IMR-90 (cell line): ENCODE measurements at regions not wholly inside any gene's neighbourhood (a gene's known extent, or its start where the extent isn't known, plus 50 kb on each side); places are given as distances from the start of the nearest gene placed in this dataset.

Source experiments
- ATAC-seq: fragments of 200-7000 bp; cut with Tn5 transposase; 2 replicates; pipeline ENCODE4 v1.9.1; 2020; ENCODE audit warnings: low read depth, mild to moderate bottlenecking, moderate library complexity
- BruUV-seq: library from RNA; stranded (reverse); fragments of 400-500 nt; replicated peaks from 2 replicates; lab custom pipeline; 2021; lab: Mats Ljungman, UMichigan
- CTCF ChIA-PET: fragments of 300-600 bp; formaldehyde crosslinking; extraction: SDS; loops from one replicate; lab custom pipeline; 2021; ENCODE audit warnings: antibody characterized with exemption; lab: Yijun Ruan, JAX
- POLR2A ChIA-PET: fragments of 300-600 bp; sonication (Branson Sonifier 250); formaldehyde crosslinking; loops from one replicate; lab custom pipeline; 2022; ENCODE audit warnings: antibody characterized with exemption; ENCODE audit not compliant: unreplicated experiment; lab: Charles Lee
- DNase-seq: peaks from one replicate; pipeline ENCODE4 v3.0.0; 2013
- H2AFZ ChIP-seq: replicated peaks from 2 replicates; pipeline ENCODE3; 2013; ENCODE audit warnings: low read length, mild to moderate bottlenecking; ENCODE audit not compliant: poor library complexity
- H2AK5ac ChIP-seq: 2 replicates; pipeline ENCODE4 v1.6.1; 2013; ENCODE audit warnings: low read depth, low read length, inconsistent platforms
- H2AK9ac ChIP-seq: replicated peaks from 2 replicates; pipeline ENCODE3; 2013; ENCODE audit warnings: mild to moderate bottlenecking, low read depth, low read length, moderate library complexity; ENCODE audit not compliant: poor library complexity
- H2BK120ac ChIP-seq: 2 replicates; pipeline ENCODE4 v1.6.1; 2013; ENCODE audit warnings: low read depth, low read length, inconsistent platforms
- H2BK15ac ChIP-seq: 3 replicates; pipeline ENCODE4 v1.6.1; 2013; ENCODE audit warnings: low read depth, low read length, inconsistent platforms
- H2BK20ac ChIP-seq: 2 replicates; pipeline ENCODE4 v1.6.1; 2013; ENCODE audit warnings: low read depth, mild to moderate bottlenecking, inconsistent platforms, low read length, moderate library complexity
- H2BK5ac ChIP-seq: 2 replicates; pipeline ENCODE4 v1.6.1; 2013; ENCODE audit warnings: mild to moderate bottlenecking, low read depth, low read length, inconsistent platforms; ENCODE audit not compliant: poor library complexity, severe bottlenecking
- H3K14ac ChIP-seq: replicated peaks from 2 replicates; pipeline ENCODE4 v1.6.1; 2013; ENCODE audit warnings: low read depth, low read length, inconsistent platforms
- H3K18ac ChIP-seq: 2 replicates; pipeline ENCODE4 v1.6.1; 2013; ENCODE audit warnings: low read depth, low read length, control low read depth
- H3K23ac ChIP-seq: 2 replicates; pipeline ENCODE4 v1.6.1; 2013; ENCODE audit warnings: low read depth, low read length, inconsistent platforms
- H3K27ac ChIP-seq: 2 replicates; pipeline ENCODE4 v1.5.1; 2013; ENCODE audit warnings: mild to moderate bottlenecking, control low read depth, low read length; ENCODE audit not compliant: insufficient read depth
- H3K27me3 ChIP-seq: 2 replicates; pipeline ENCODE4 v1.6.1; 2013; ENCODE audit warnings: low read length; ENCODE audit not compliant: control insufficient read depth, insufficient read depth
- H3K36me3 ChIP-seq: 2 replicates; pipeline ENCODE4 v1.6.1; 2013; ENCODE audit warnings: low read length, mixed read lengths; ENCODE audit not compliant: control insufficient read depth, insufficient read depth
- H3K4ac ChIP-seq: 2 replicates; pipeline ENCODE4 v1.6.1; 2013; ENCODE audit warnings: low read depth, low read length, inconsistent platforms
- H3K4me1 ChIP-seq: 2 replicates; pipeline ENCODE4 v1.6.1; 2013; ENCODE audit warnings: low read length, mixed read lengths; ENCODE audit not compliant: control insufficient read depth, insufficient read depth
- H3K4me2 ChIP-seq: 2 replicates; pipeline ENCODE4 v1.6.1; 2013; ENCODE audit warnings: low read depth, mild to moderate bottlenecking, control low read depth, low read length, moderate library complexity
- H3K4me3 ChIP-seq: 2 replicates; pipeline ENCODE4 v1.5.1; 2013; ENCODE audit warnings: low read depth, mild to moderate bottlenecking, control low read depth, low read length, moderate library complexity; ENCODE audit not compliant: insufficient read depth
- H3K56ac ChIP-seq: 2 replicates; pipeline ENCODE4 v1.6.1; 2013; ENCODE audit warnings: low read length, inconsistent platforms; ENCODE audit not compliant: insufficient read depth; ENCODE audit errors: extremely low read depth
- H3K79me1 ChIP-seq, 2 experiments: 2 replicates each; pipeline ENCODE4 v1.6.1; 2013; ENCODE audit warnings: low read length in 2 of 2, inconsistent platforms in 1 of 2, low read depth in 1 of 2
- H3K9ac ChIP-seq: 2 replicates; pipeline ENCODE4 v1.6.1; 2013; ENCODE audit warnings: low read depth, low read length, control low read depth
- H3K9me1 ChIP-seq: 2 replicates; pipeline ENCODE4 v1.6.1; 2013; ENCODE audit warnings: low read length, inconsistent platforms; ENCODE audit not compliant: insufficient read depth
- H3K9me3 ChIP-seq: 2 replicates; pipeline ENCODE4 v1.6.1; 2013; ENCODE audit warnings: low read length; ENCODE audit not compliant: control insufficient read depth, insufficient read depth
- H4K20me1 ChIP-seq: 2 replicates; pipeline ENCODE4 v1.6.1; 2013; ENCODE audit warnings: low read length, inconsistent platforms; ENCODE audit not compliant: insufficient read depth
- H4K5ac ChIP-seq: 2 replicates; pipeline ENCODE4 v1.6.1; 2013; ENCODE audit warnings: mild to moderate bottlenecking, low read depth, low read length, control low read depth
- H4K8ac ChIP-seq, 2 experiments: 2 replicates each; pipeline ENCODE4 v1.6.1; 2013; ENCODE audit warnings: low read depth in 2 of 2, low read length in 2 of 2, control low read depth in 1 of 2, inconsistent platforms in 1 of 2
- H4K91ac ChIP-seq: 2 replicates; pipeline ENCODE4 v1.6.1; 2013; ENCODE audit warnings: low read depth, low read length, inconsistent platforms; ENCODE audit not compliant: insufficient read depth
- BHLHE40 ChIP-seq: fragments of 150-350 bp; IDR thresholded peaks from 2 replicates; pipeline ENCODE4 v1.6.1; 2016; ENCODE audit warnings: mild to moderate bottlenecking, low read depth, low read length
- CEBPB ChIP-seq: IDR thresholded peaks from 2 replicates; pipeline ENCODE4 v1.6.1; 2012; ENCODE audit warnings: low read depth, low read length, improper control_type of control experiment
- CHD1 ChIP-seq: IDR thresholded peaks from 2 replicates; pipeline ENCODE4 v1.6.1; 2012; ENCODE audit warnings: low read depth, low read length, improper control_type of control experiment
- FOS ChIP-seq: fragments of 150-350 bp; IDR thresholded peaks from 2 replicates; pipeline ENCODE4 v1.6.1; 2016; ENCODE audit warnings: low read depth, low read length
- MAFK ChIP-seq: IDR thresholded peaks from 2 replicates; pipeline ENCODE4 v1.6.1; 2012; ENCODE audit warnings: low read depth, low read length, improper control_type of control experiment
- MAZ ChIP-seq: IDR thresholded peaks from 2 replicates; pipeline ENCODE4 v1.6.1; 2012; ENCODE audit warnings: low read depth, mild to moderate bottlenecking, low read length, improper control_type of control experiment, moderate library complexity, borderline replicate concordance
- MXI1 ChIP-seq: IDR thresholded peaks from 2 replicates; pipeline ENCODE4 v1.6.1; 2012; ENCODE audit warnings: low read depth, mild to moderate bottlenecking, low read length, moderate library complexity, borderline replicate concordance
- NFE2L2 ChIP-seq: fragments of 150-350 bp; IDR thresholded peaks from 2 replicates; pipeline ENCODE4 v1.6.1; 2016; ENCODE audit warnings: low read depth, mild to moderate bottlenecking, low read length
- POLR2A ChIP-seq: IDR thresholded peaks from 2 replicates; pipeline ENCODE4 v1.6.1; 2012; ENCODE audit warnings: mild to moderate bottlenecking, low read depth, low read length
- RAD21 ChIP-seq: IDR thresholded peaks from 2 replicates; pipeline ENCODE4 v1.6.1; 2012; ENCODE audit warnings: low read length, improper control_type of control experiment
- RCOR1 ChIP-seq: IDR thresholded peaks from 2 replicates; pipeline ENCODE4 v1.6.1; 2012; ENCODE audit warnings: mild to moderate bottlenecking, low read length, improper control_type of control experiment; ENCODE audit not compliant: insufficient replicate concordance
- RFX5 ChIP-seq: IDR thresholded peaks from 2 replicates; pipeline ENCODE4 v1.8.0; 2012; ENCODE audit warnings: low read depth, mild to moderate bottlenecking, low read length, moderate library complexity
- SMC3 ChIP-seq: fragments of 150-350 bp; IDR thresholded peaks from 2 replicates; pipeline ENCODE4 v1.6.1; 2016; ENCODE audit warnings: low read depth, mild to moderate bottlenecking, antibody characterized with exemption, low read length, moderate library complexity
- WGBS, 2 experiments: methylation state at CpG; one replicate each; pipeline versions ENCODE4 v1.1.5 to v1.1.7; 2013; ENCODE audit warnings: missing lambda C conversion rate in 2 of 2; ENCODE audit not compliant: insufficient read length in 1 of 2; ENCODE audit errors: extremely low coverage in 2 of 2; 5-methylcytosine and 5-hydroxymethylcytosine counted together
- dilution Hi-C: fragments of 300-500 bp; cut with HindIII; formaldehyde crosslinking; loops from one replicate; pipeline ENCODE4 v1.14.3; 2018; ENCODE audit warnings: low sequenced_read_pairs; ENCODE audit not compliant: unreplicated experiment
- in situ Hi-C: fragments of 300-500 bp; cut with MboI; formaldehyde crosslinking; loops from 3 replicates; pipeline ENCODE4 v1.14.3; 2019; ENCODE audit warnings: low sequenced_read_pairs, inconsistent platforms, mixed read lengths
- intact Hi-C: fragments of 100-400 bp; cut with micrococcal nuclease; formaldehyde crosslinking; loops from 2 replicates; pipeline ENCODE4 v1.10.0; 2022
- TF ChIP-seq, protein P1 (sequence below): fragments of 150-350 bp; IDR thresholded peaks from 2 replicates; pipeline ENCODE4 v1.6.1; 2017; ENCODE audit warnings: mild to moderate bottlenecking, antibody characterized with exemption, low read length, low read depth
- TF ChIP-seq, protein P2 (sequence below): fragments of 150-350 bp; IDR thresholded peaks from 2 replicates; pipeline ENCODE4 v1.6.1; 2016; ENCODE audit warnings: low read depth, mild to moderate bottlenecking, low read length, moderate library complexity, borderline replicate concordance

GRCh38 chr2:129877795-129878775 is 101.4 kb upstream of the RAB6C start:
- Histone ChIP-seq H3K23ac (no peak overlapping the region), H3K27me3 (no peaks in the 10 kb centered on the region), H2BK20ac (no peak overlapping the region), H4K8ac (no peak overlapping the region), H4K20me1 (no peaks in the 10 kb centered on the region; the same call in 1 of the 2 replicates), H2AK9ac (no peak overlapping the region), H3K4me2 (peak overlapping the region; percentile 58), H3K18ac (no peak overlapping the region), H3K9me3 (no peaks in the 10 kb centered on the region), H3K56ac (no peak overlapping the region), H3K36me3 (no peaks in the 10 kb centered on the region), H3K4me3 (peak overlapping the region; percentile 40), H3K79me1 (no peaks in the 10 kb centered on the region), H3K4me1 (no peaks in the 10 kb centered on the region), H3K9me1 (no peaks in the 10 kb centered on the region), H2BK120ac (no peak overlapping the region), H2BK5ac (no peak overlapping the region), H3K14ac (no peak overlapping the region), H3K4ac (no peak overlapping the region), H2BK15ac (no peak overlapping the region), H3K9ac (no peak overlapping the region), H3K27ac (no peak overlapping the region), H4K91ac (no peak overlapping the region), H4K5ac (no peak overlapping the region), H2AK5ac (no peak overlapping the region), H2AFZ (peak overlapping the region; percentile 16)
- ChIA-PET CTCF (no interaction called here), POLR2A (no interaction called here)
- ATAC-seq, result peak; percentile 63
- dilution Hi-C loops, result no loop called here
- 18% methylated on average over 20 of the region's 50 CpGs; no CpG with 5 or more reads in 1 of the 2 experiments for WGBS, 2 experiments
- no TSS peak for BruUV-seq
- peak; percentile 51 for DNase-seq
- in situ Hi-C loops, result no loop called here
- intact Hi-C loops, result no loop called here
- TF ChIP-seq, protein P1, sequence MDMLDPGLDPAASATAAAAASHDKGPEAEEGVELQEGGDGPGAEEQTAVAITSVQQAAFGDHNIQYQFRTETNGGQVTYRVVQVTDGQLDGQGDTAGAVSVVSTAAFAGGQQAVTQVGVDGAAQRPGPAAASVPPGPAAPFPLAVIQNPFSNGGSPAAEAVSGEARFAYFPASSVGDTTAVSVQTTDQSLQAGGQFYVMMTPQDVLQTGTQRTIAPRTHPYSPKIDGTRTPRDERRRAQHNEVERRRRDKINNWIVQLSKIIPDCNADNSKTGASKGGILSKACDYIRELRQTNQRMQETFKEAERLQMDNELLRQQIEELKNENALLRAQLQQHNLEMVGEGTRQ, result no peak
- TF ChIP-seq MAZ (no peak), RAD21 (no peak), BHLHE40 (no peak), MXI1 (no peak), POLR2A (no peak), RCOR1 (no peak), CEBPB (no peak), MAFK (no peak), FOS (no peak), NFE2L2 (no peak), CHD1 (no peak), SMC3 (no peak), RFX5 (no peak)
- TF ChIP-seq, protein P2, sequence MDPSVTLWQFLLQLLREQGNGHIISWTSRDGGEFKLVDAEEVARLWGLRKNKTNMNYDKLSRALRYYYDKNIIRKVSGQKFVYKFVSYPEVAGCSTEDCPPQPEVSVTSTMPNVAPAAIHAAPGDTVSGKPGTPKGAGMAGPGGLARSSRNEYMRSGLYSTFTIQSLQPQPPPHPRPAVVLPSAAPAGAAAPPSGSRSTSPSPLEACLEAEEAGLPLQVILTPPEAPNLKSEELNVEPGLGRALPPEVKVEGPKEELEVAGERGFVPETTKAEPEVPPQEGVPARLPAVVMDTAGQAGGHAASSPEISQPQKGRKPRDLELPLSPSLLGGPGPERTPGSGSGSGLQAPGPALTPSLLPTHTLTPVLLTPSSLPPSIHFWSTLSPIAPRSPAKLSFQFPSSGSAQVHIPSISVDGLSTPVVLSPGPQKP, result no peak
